GM06990 (cell line): ENCODE measurements at regions not wholly inside any gene's neighbourhood (a gene's known extent, or its start where the extent isn't known, plus 50 kb on each side); places are given as distances from the start of the nearest gene placed in this dataset.

Experiments used
- DNase-seq: peaks from one replicate; pipeline ENCODE4 v3.0.0-alpha.2; 2011; ENCODE audit not compliant: insufficient read length; ENCODE audit errors: extremely low read depth
- H3K27me3 ChIP-seq: replicated peaks from 2 replicates; pipeline ENCODE4 v1.6.0; 2011; ENCODE audit warnings: low read length; ENCODE audit not compliant: control insufficient read depth, insufficient read depth
- H3K36me3 ChIP-seq: 2 replicates; pipeline ENCODE4 v1.5.1; 2011; ENCODE audit warnings: low read length; ENCODE audit not compliant: control insufficient read depth, insufficient read depth
- H3K4me3 ChIP-seq: replicated peaks from 2 replicates; pipeline ENCODE4 v1.5.1; 2011; ENCODE audit warnings: low read depth, mild to moderate bottlenecking, control low read depth, low read length
- CTCF ChIP-seq: IDR thresholded peaks from 2 replicates; pipeline ENCODE4 v1.5.1; 2011; ENCODE audit warnings: low read length, control low read depth, mild to moderate bottlenecking, inconsistent platforms; ENCODE audit not compliant: insufficient read depth, poor library complexity, severe bottlenecking

- Histone ChIP-seq H3K36me3 (no peaks in the 10 kb centered on the region), H3K4me3 (no peak overlapping the region), H3K27me3 (no peaks in the 10 kb centered on the region)
- TF ChIP-seq CTCF, result no peak
- DNase-seq, result no peak
Measured at GRCh38 chr2:122519821-122520611, 764.6 kb downstream of the TSN start.

- Histone ChIP-seq H3K4me3 (no peak overlapping the region), H3K36me3 (no peaks in the 10 kb centered on the region), H3K27me3 (no peaks in the 10 kb centered on the region)
- no peak for DNase-seq
- no peak for TF ChIP-seq CTCF
Measured at GRCh38 chr2:122523143-122523542, 767.7 kb downstream of the TSN start.

- no peaks in the 10 kb centered on the region for H3K36me3 ChIP-seq
- TF ChIP-seq CTCF, result no peak
- no peak for DNase-seq
Measured at GRCh38 chr2:122523981-122524380, 768.5 kb downstream of the TSN start.

GRCh38 chr2:122525336-122525735 lies 769.9 kb downstream of the TSN start:
- no peaks in the 10 kb centered on the region for H3K36me3 ChIP-seq
- no peak overlapping the region for H3K4me3 ChIP-seq
- no peak for TF ChIP-seq CTCF
- DNase-seq, result no peak
- H3K27me3 ChIP-seq, result no peaks in the 10 kb centered on the region

More at GRCh38 chr2:122523981-122524380, 768.5 kb downstream of the TSN start:
- H3K4me3 ChIP-seq, result no peak overlapping the region
- no peaks in the 10 kb centered on the region for H3K27me3 ChIP-seq

GRCh38 chr2:122528061-122528460 lies 772.6 kb downstream of the TSN start:
- Histone ChIP-seq H3K27me3 (no peaks in the 10 kb centered on the region), H3K4me3 (no peak overlapping the region), H3K36me3 (no peaks in the 10 kb centered on the region)
- no peak for TF ChIP-seq CTCF
- DNase-seq, result no peak
